Keratinocyte (primary cell): ENCODE measurements at regions not wholly inside any gene's neighbourhood (a gene's known extent, or its start where the extent isn't known, plus 50 kb on each side); places are given as distances from the start of the nearest gene placed in this dataset.
"Not testable (repeated sequence)": the region's sequence is repeated elsewhere in the genome, so short reads cannot be mapped to it uniquely, and the experiment has no call there.

ENCODE experiments used
- DNase-seq: peaks from one replicate; pipeline ENCODE4 v3.0.0-alpha.2; 2011; ENCODE audit warnings: low read depth, missing footprints, low spot score
- FAIRE-seq: peaks from 2 replicates; lab custom pipeline; 2011; peaks lifted over from hg19 to GRCh38; lab: Jason Lieb, UNC
- H2AFZ ChIP-seq: 2 replicates; pipeline ENCODE4 v1.6.0; 2012; ENCODE audit warnings: low read length, control low read depth, inconsistent platforms; ENCODE audit not compliant: control insufficient read depth
- H3K27ac ChIP-seq: 2 replicates; pipeline ENCODE4 v1.5.1; 2011; ENCODE audit warnings: low read length; ENCODE audit not compliant: control insufficient read depth, insufficient read depth
- H3K27me3 ChIP-seq: 3 replicates; pipeline ENCODE4 v1.6.0; 2011; ENCODE audit warnings: low read length; ENCODE audit not compliant: control insufficient read depth, insufficient read depth; ENCODE audit errors: extremely low read depth
- H3K36me3 ChIP-seq, 2 experiments: 2 replicates in 1 of 2; 3 replicates in 1 of 2; pipeline ENCODE4 v1.5.1; 2011; ENCODE audit warnings: low read length in 2 of 2, mild to moderate bottlenecking in 1 of 2; ENCODE audit not compliant: control insufficient read depth in 2 of 2, insufficient read depth in 2 of 2; ENCODE audit errors: extremely low read depth in 1 of 2
- H3K4me1 ChIP-seq: 3 replicates; pipeline ENCODE4 v1.5.1; 2011; ENCODE audit warnings: low read length; ENCODE audit not compliant: control insufficient read depth, insufficient read depth; ENCODE audit errors: extremely low read depth
- H3K4me2 ChIP-seq: 3 replicates; pipeline ENCODE4 v1.6.0; 2011; ENCODE audit warnings: low read depth, low read length; ENCODE audit not compliant: control insufficient read depth, insufficient read depth; ENCODE audit errors: extremely low read depth
- H3K4me3 ChIP-seq, 3 experiments: fragments of 200-600 bp in 1 of 3; sonication (generic) in 1 of 3; 2 replicates in 2 of 3; 3 replicates in 1 of 3; pipeline ENCODE4 v1.5.1; 2011 to 2016; ENCODE audit warnings: low read length in 3 of 3, mild to moderate bottlenecking in 3 of 3, control low read depth in 2 of 3, inconsistent platforms in 1 of 3, low read depth in 1 of 3, mixed read lengths in 1 of 3, mixed run types in 1 of 3, moderate library complexity in 1 of 3; ENCODE audit not compliant: control insufficient read depth in 2 of 3, insufficient read depth in 2 of 3; ENCODE audit errors: extremely low read depth in 1 of 3
- H3K79me2 ChIP-seq: 2 replicates; pipeline ENCODE4 v1.6.0; 2012; ENCODE audit warnings: low read length; ENCODE audit not compliant: control insufficient read depth, insufficient read depth
- H3K9ac ChIP-seq: 3 replicates; pipeline ENCODE4 v1.6.0; 2011; ENCODE audit warnings: low read length; ENCODE audit not compliant: control insufficient read depth, insufficient read depth; ENCODE audit errors: extremely low read depth
- H3K9me1 ChIP-seq: 3 replicates; pipeline ENCODE4 v1.6.0; 2011; ENCODE audit warnings: low read length; ENCODE audit not compliant: control insufficient read depth, insufficient read depth; ENCODE audit errors: extremely low read depth
- H3K9me3 ChIP-seq: 2 replicates; pipeline ENCODE4 v1.5.1; 2012; ENCODE audit warnings: low read depth, low read length; ENCODE audit not compliant: control insufficient read depth
- H4K20me1 ChIP-seq: 3 replicates; pipeline ENCODE4 v1.6.0; 2011; ENCODE audit warnings: low read length; ENCODE audit not compliant: control insufficient read depth, insufficient read depth; ENCODE audit errors: extremely low read depth
- CTCF ChIP-seq, 3 experiments: IDR thresholded peaks in 1 of 3; conservative IDR thresholded peaks in 1 of 3; optimal IDR thresholded peaks in 1 of 3; 2 replicates in 2 of 3; 3 replicates in 1 of 3; pipeline versions ENCODE3 to v1.5.1; 2011; ENCODE audit warnings: low read length in 3 of 3, mild to moderate bottlenecking in 3 of 3, moderate library complexity in 2 of 3, control low read depth in 1 of 3, inconsistent platforms in 1 of 3; ENCODE audit not compliant: insufficient read depth in 2 of 3; ENCODE audit errors: extremely low read depth in 1 of 3
- EZH2 ChIP-seq: IDR thresholded peaks from one replicate; pipeline ENCODE4 v1.6.1; 2012; ENCODE audit warnings: inconsistent platforms, mild to moderate bottlenecking, low read length, moderate library complexity
- dilution Hi-C: fragments of 300-500 bp; cut with MboI; formaldehyde crosslinking; loops from one replicate; pipeline ENCODE4 v1.7.0; 2020; ENCODE audit warnings: low sequenced_read_pairs; ENCODE audit not compliant: extremely low pct_ligation_motif_present

GRCh38 chr1:148379697-148380096 is 103.4 kb downstream of the PPIAL4G start:
- Histone ChIP-seq H4K20me1 (no peaks in the 10 kb centered on the region), H3K27me3 (no peaks in the 10 kb centered on the region), H3K27ac (no peak overlapping the region), H3K36me3 (no peaks in the 10 kb centered on the region), H3K4me1 (no peaks in the 10 kb centered on the region), H3K4me3 (no peak overlapping the region), H3K9me1 (no peaks in the 10 kb centered on the region), H3K79me2 (no peaks in the 10 kb centered on the region), H3K9ac (no peak overlapping the region), H3K9me3 (no peaks in the 10 kb centered on the region), H2AFZ (no peak overlapping the region), H3K4me2 (no peak overlapping the region)
- FAIRE-seq (no peak), DNase-seq (no peak)
- dilution Hi-C loops, result no loop called here
- TF ChIP-seq EZH2, result no peak
- no peak for TF ChIP-seq CTCF (optimal IDR thresholded peaks at IDR 0.05 in 1 of 3, IDR thresholded peaks at IDR 0.05 in 1 of 3, conservative IDR thresholded peaks at IDR 0.05 in 1 of 3; ENCODE audit: extremely low read depth in 1 of 3, insufficient read depth in 2 of 3, low read length in 3 of 3)

- dilution Hi-C loops, result no loop called here
- H3K4me3 ChIP-seq, result no peak overlapping the region
- no peak overlapping the region for H3K4me2 ChIP-seq
- H3K4me1 ChIP-seq, result no peaks in the 10 kb centered on the region
- no peak overlapping the region for H3K27ac ChIP-seq
- H3K36me3 ChIP-seq, result no peaks in the 10 kb centered on the region
- no peak for FAIRE-seq
- H2AFZ ChIP-seq, result no peak overlapping the region
- no peak overlapping the region for H3K9ac ChIP-seq
- H4K20me1 ChIP-seq, result no peaks in the 10 kb centered on the region
- H3K9me1 ChIP-seq, result no peaks in the 10 kb centered on the region
- no peaks in the 10 kb centered on the region for H3K27me3 ChIP-seq
- H3K9me3 ChIP-seq, result no peaks in the 10 kb centered on the region
- H3K79me2 ChIP-seq, result no peaks in the 10 kb centered on the region
- DNase-seq, result no peak
- TF ChIP-seq EZH2 (no peak), CTCF (optimal IDR thresholded peaks at IDR 0.05 in 1 of 3, IDR thresholded peaks at IDR 0.05 in 1 of 3, conservative IDR thresholded peaks at IDR 0.05 in 1 of 3; ENCODE audit: extremely low read depth in 1 of 3, insufficient read depth in 2 of 3, low read length in 3 of 3) (no peak)
Measured at GRCh38 chr1:148379170-148379500, 104.0 kb downstream of the PPIAL4G start.

GRCh38 chr1:148377992-148378391 is 105.1 kb downstream of the PPIAL4G start:
- H3K4me2 ChIP-seq, H3K4me1 ChIP-seq, H3K36me3 ChIP-seq, H4K20me1 ChIP-seq, H3K9me3 ChIP-seq, DNase-seq, H2AFZ ChIP-seq, H3K9me1 ChIP-seq, H3K27me3 ChIP-seq, H3K4me3 ChIP-seq, H3K9ac ChIP-seq, dilution Hi-C loops, H3K27ac ChIP-seq, FAIRE-seq, H3K79me2 ChIP-seq: not testable (repeated sequence)

- H3K36me3 ChIP-seq, H3K27me3 ChIP-seq, H3K4me3 ChIP-seq, dilution Hi-C loops, H3K4me2 ChIP-seq, H3K79me2 ChIP-seq, H3K9me1 ChIP-seq, H3K9ac ChIP-seq, H3K27ac ChIP-seq, DNase-seq, FAIRE-seq, H2AFZ ChIP-seq, H3K9me3 ChIP-seq, H4K20me1 ChIP-seq: not testable (repeated sequence)
- H3K4me1 ChIP-seq, result peaks cover 11% of the 10 kb centered on the region
Measured at GRCh38 chr1:148377045-148377444, 106.1 kb downstream of the PPIAL4G start.
